ENCODE measurements at regions not wholly inside any gene's neighbourhood (a gene's known extent, or its start where the extent isn't known, plus 50 kb on each side); places are given as distances from the start of the nearest gene placed in this dataset.

DNA sequence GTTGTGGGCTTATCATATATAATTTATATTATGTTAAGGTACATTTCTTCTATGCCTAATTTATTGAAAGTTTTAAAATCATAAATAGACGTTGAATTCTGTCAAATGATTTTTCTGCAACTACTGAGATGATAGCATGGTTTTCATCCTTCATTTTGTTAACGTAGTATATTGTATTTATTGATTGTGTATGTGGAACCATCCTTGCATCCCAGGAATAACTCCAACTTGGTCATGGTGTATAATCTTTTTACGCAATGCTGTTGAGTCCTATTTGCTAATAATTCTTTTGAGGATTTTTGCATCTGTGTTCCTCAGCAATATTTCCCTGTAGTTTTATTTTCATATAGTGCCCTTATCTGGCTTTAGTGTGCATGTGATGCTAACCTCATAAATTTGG, 152.7 kb downstream of the ADCYAP1 start:
- TF ChIP-seq FOXA1 (IDR thresholded peaks at IDR 0.05) (no peak), RAD21 (IDR thresholded peaks at IDR 0.05) (no peak), TAF1 (conservative IDR thresholded peaks at IDR 0.05) (no peak), HNF4G (IDR thresholded peaks at IDR 0.05) (no peak), JUND (IDR thresholded peaks at IDR 0.05) (no peak), YY1 (IDR thresholded peaks at IDR 0.05) (no peak), RXRA (IDR thresholded peaks at IDR 0.05) (no peak), EGR1 (IDR thresholded peaks at IDR 0.05; ENCODE audit: low read depth in 2 of 2) (no peak)
- TF ChIP-seq, protein P1, sequence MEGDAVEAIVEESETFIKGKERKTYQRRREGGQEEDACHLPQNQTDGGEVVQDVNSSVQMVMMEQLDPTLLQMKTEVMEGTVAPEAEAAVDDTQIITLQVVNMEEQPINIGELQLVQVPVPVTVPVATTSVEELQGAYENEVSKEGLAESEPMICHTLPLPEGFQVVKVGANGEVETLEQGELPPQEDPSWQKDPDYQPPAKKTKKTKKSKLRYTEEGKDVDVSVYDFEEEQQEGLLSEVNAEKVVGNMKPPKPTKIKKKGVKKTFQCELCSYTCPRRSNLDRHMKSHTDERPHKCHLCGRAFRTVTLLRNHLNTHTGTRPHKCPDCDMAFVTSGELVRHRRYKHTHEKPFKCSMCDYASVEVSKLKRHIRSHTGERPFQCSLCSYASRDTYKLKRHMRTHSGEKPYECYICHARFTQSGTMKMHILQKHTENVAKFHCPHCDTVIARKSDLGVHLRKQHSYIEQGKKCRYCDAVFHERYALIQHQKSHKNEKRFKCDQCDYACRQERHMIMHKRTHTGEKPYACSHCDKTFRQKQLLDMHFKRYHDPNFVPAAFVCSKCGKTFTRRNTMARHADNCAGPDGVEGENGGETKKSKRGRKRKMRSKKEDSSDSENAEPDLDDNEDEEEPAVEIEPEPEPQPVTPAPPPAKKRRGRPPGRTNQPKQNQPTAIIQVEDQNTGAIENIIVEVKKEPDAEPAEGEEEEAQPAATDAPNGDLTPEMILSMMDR (IDR thresholded peaks at IDR 0.05; ENCODE audit: low read depth, low read length, missing input control) = no peak
- TF ChIP-seq, protein P2, sequence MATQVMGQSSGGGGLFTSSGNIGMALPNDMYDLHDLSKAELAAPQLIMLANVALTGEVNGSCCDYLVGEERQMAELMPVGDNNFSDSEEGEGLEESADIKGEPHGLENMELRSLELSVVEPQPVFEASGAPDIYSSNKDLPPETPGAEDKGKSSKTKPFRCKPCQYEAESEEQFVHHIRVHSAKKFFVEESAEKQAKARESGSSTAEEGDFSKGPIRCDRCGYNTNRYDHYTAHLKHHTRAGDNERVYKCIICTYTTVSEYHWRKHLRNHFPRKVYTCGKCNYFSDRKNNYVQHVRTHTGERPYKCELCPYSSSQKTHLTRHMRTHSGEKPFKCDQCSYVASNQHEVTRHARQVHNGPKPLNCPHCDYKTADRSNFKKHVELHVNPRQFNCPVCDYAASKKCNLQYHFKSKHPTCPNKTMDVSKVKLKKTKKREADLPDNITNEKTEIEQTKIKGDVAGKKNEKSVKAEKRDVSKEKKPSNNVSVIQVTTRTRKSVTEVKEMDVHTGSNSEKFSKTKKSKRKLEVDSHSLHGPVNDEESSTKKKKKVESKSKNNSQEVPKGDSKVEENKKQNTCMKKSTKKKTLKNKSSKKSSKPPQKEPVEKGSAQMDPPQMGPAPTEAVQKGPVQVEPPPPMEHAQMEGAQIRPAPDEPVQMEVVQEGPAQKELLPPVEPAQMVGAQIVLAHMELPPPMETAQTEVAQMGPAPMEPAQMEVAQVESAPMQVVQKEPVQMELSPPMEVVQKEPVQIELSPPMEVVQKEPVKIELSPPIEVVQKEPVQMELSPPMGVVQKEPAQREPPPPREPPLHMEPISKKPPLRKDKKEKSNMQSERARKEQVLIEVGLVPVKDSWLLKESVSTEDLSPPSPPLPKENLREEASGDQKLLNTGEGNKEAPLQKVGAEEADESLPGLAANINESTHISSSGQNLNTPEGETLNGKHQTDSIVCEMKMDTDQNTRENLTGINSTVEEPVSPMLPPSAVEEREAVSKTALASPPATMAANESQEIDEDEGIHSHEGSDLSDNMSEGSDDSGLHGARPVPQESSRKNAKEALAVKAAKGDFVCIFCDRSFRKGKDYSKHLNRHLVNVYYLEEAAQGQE (IDR thresholded peaks at IDR 0.05) = no peak
- TF ChIP-seq, protein P3, sequence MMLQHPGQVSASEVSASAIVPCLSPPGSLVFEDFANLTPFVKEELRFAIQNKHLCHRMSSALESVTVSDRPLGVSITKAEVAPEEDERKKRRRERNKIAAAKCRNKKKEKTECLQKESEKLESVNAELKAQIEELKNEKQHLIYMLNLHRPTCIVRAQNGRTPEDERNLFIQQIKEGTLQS (IDR thresholded peaks at IDR 0.05) = no peak
- TF ChIP-seq, protein P4, sequence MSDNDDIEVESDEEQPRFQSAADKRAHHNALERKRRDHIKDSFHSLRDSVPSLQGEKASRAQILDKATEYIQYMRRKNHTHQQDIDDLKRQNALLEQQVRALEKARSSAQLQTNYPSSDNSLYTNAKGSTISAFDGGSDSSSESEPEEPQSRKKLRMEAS (IDR thresholded peaks at IDR 0.05) = no peak
